ENCODE measurements at regions not wholly inside any gene's neighbourhood (a gene's known extent, or its start where the extent isn't known, plus 50 kb on each side); places are given as distances from the start of the nearest gene placed in this dataset.
A peak's percentile ranks its signal among the peaks of the same experiment; 100 is the strongest.

- DNase-seq (ENCODE audit: low read depth in 2 of 2) = no peak
These were observed 54.1 kb upstream of the PIK3C2G start for GRCh38 chr12:18207266-18207665.

GRCh38 chr12:18206198-18206597 lies 55.1 kb upstream of the PIK3C2G start:
- no peak for DNase-seq (ENCODE audit: low read depth in 2 of 2)

- DNase-seq (ENCODE audit: low read depth in 2 of 2) = no peak
These were observed 57.3 kb upstream of the PIK3C2G start for GRCh38 chr12:18204053-18204452.

- no peak for DNase-seq (ENCODE audit: low read depth in 2 of 2)
These were observed 69.2 kb upstream of the PIK3C2G start for GRCh38 chr12:18192119-18192518.

DNA sequence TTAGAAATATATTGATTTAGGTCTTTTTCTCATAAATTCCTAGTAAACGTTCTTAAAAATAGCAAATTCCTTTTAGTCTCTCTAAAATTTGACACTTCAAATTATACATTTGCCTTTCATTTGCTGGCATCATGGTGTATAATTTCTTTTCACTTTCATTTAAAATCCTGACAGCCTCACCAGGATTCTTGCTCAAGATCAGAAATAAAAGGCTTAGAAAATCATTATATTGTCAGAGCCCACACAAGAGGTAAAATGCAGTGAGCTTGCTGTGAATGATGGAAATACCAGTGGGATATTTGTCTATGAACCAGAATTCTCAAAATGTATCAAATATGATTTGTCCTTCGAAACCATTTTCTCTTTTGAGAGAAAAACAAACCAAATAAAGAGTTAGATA lies 78.2 kb upstream of the PIK3C2G start:
- DNase-seq (ENCODE audit: low read depth in 2 of 2) = no peak

- peak; percentile 24 to 28 for DNase-seq (ENCODE audit: low read depth in 2 of 2)
These were observed 81.6 kb upstream of the RERGL start for GRCh38 chr12:18171571-18171970.

- no peak for DNase-seq (ENCODE audit: low read depth in 2 of 2)
These were observed 78.0 kb upstream of the RERGL start for GRCh38 chr12:18168016-18168415.

- no peak for DNase-seq (ENCODE audit: low read depth in 2 of 2)
These were observed 75.9 kb upstream of the RERGL start for GRCh38 chr12:18165889-18166288.

- DNase-seq (ENCODE audit: low read depth in 2 of 2) = peak in 1 of 2 experiments; percentile 9
These were observed 75.5 kb upstream of the RERGL start for GRCh38 chr12:18165422-18165871.

DNA sequence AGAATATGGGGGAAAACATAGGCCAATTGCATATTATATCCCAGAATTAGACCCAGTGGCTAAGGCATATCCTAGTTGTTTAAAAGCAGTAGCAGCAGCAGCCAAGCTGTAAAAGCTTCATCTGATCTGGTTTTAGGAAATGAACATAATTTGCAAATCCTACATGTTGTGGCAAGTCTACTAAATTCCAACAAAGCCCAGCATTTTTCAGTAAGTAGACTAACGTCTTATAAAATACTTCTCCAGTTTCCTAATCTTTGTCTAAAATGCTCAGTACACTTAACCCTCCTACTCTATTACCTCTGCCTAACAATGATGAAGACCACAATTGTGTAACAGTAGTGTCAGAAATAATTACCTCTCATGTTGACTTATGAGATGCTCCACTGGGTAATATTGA lies 70.9 kb upstream of the RERGL start:
- no peak for DNase-seq (ENCODE audit: low read depth in 2 of 2)

- DNase-seq (ENCODE audit: low read depth in 2 of 2) = no peak
These were observed 69.0 kb upstream of the RERGL start for GRCh38 chr12:18158774-18159557.

GRCh38 chr12:18153826-18154225 lies 63.8 kb upstream of the RERGL start:
- no peak for DNase-seq (ENCODE audit: low read depth in 2 of 2)

DNA sequence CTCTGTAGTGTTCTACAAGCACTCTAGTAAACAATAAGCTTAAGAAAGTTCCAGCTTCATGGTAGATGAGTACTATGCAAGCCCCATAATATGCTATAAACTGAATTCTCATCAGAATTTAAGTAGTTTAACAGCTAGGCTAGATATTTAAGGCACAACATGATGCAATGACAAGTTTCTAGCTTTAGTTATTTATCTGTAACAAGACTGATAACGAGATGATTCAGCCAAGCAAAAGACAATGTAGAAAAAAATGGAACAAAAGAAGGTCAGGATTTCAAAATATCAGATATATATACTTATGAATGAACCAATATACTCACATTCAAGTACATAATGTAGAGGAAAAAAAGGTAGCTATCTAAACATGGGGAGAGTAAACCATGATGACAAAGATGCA lies 61.0 kb upstream of the RERGL start:
- DNase-seq (ENCODE audit: low read depth in 2 of 2) = no peak

GRCh38 chr12:18148961-18149360 lies 59.0 kb upstream of the RERGL start:
- DNase-seq (ENCODE audit: low read depth in 2 of 2) = no peak

- DNase-seq (ENCODE audit: low read depth in 2 of 2) = no peak
These were observed 56.4 kb upstream of the RERGL start for GRCh38 chr12:18146363-18146762.

DNA sequence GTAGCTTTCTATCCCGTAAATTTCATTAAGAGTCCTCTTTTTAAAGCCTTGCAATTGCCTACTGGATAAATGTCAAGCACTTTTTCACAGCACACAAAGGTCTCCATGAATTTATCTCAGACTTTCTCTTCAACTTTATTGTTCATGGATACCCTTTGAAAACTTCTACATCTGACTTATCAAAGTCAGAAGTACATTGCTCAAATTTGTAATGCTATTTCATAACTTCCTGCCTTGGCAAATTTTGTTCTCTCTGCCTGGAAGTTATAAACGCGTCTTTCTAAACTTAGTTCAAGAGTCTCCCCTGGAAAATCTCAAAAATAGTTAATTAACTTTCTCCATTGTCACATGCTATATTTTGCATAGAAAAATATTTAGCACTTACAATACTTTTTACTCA lies 55.9 kb upstream of the RERGL start:
- no peak for DNase-seq (ENCODE audit: low read depth in 2 of 2)

GRCh38 chr12:18141048-18141982 lies 51.3 kb upstream of the RERGL start:
- DNase-seq (ENCODE audit: low read depth in 2 of 2) = no peak

DNA sequence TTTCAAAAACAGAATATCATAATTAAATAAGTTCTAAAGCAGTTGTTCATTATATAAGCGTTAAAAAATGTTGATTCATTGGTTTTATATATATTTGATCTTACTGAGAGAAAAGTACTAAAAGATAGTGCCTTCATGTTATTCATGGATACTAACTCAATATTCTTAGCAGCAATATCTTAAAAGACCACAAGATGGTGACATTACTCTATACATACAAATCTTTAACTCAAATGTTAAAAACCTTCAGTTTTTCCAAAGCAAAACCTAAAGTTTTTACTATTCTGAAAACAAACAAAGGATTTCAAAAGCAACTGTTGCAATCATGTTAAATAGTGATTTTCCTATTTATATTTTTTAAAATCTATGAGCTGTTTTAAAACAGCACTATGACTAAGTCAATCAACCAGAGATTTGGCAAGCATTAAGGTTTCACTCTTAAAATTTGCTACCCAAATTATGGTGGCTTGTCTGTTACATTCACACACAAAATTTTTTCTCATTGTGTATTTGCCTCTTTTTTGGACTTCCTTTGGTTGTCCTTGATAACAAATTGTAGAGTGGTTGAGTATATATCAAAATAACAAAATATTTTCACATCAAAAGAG lies 50.1 kb upstream of the RERGL start:
- no peak for DNase-seq (ENCODE audit: low read depth in 2 of 2)

Data from fibroblast of skin of left biceps (primary cell).